Panc1 (cell line): ENCODE measurements at regions not wholly inside any gene's neighbourhood (a gene's known extent, or its start where the extent isn't known, plus 50 kb on each side); places are given as distances from the start of the nearest gene placed in this dataset.
"Not testable (repeated sequence)": the region's sequence is repeated elsewhere in the genome, so short reads cannot be mapped to it uniquely, and the experiment has no call there.

Experiments
- ATAC-seq: fragments of 200-7000 bp; cut with Tn5 transposase; 2 replicates; pipeline ENCODE4 v1.9.1; 2020; ENCODE audit warnings: mild to moderate bottlenecking, moderate library complexity
- BruUV-seq: library from RNA; stranded (reverse); fragments of 400-500 nt; replicated peaks from 2 replicates; lab custom pipeline; 2021; lab: Mats Ljungman, UMichigan
- CTCF ChIA-PET: fragments of 300-600 bp; sonication (Branson Sonifier 250); formaldehyde crosslinking; loops from one replicate; lab custom pipeline; 2022; ENCODE audit warnings: antibody characterized with exemption; lab: Charles Lee
- POLR2A ChIA-PET: fragments of 300-600 bp; sonication (Branson Sonifier 250); formaldehyde crosslinking; loops from one replicate; lab custom pipeline; 2022; ENCODE audit warnings: antibody characterized with exemption; lab: Charles Lee
- DNase-seq: peaks from one replicate; pipeline ENCODE4 v3.0.0-alpha.2; 2010; ENCODE audit warnings: low read depth, low spot score
- H3K27ac ChIP-seq: 2 replicates; pipeline ENCODE4 v1.5.1; 2011; ENCODE audit warnings: mild to moderate bottlenecking, low read length, inconsistent platforms
- H3K27me3 ChIP-seq: fragments of 200-500 bp; sonication (Bioruptor generic); 2 replicates; pipeline ENCODE4 v1.6.0; 2014; ENCODE audit warnings: low read length, inconsistent platforms; ENCODE audit not compliant: control insufficient read depth, insufficient read depth
- H3K36me3 ChIP-seq: fragments of 200-500 bp; sonication (Bioruptor generic); 2 replicates; pipeline ENCODE4 v1.5.1; 2014; ENCODE audit warnings: inconsistent platforms, mild to moderate bottlenecking, low read length, moderate library complexity; ENCODE audit not compliant: control insufficient read depth, insufficient read depth
- H3K4me1 ChIP-seq: 2 replicates; pipeline ENCODE4 v1.5.1; 2011; ENCODE audit warnings: inconsistent platforms, mild to moderate bottlenecking, low read length, moderate library complexity; ENCODE audit not compliant: control insufficient read depth, insufficient read depth
- H3K4me3 ChIP-seq, 2 experiments: 2 replicates each; pipeline ENCODE4 v1.5.1; 2011 to 2012; ENCODE audit warnings: low read depth in 2 of 2, low read length in 2 of 2, mild to moderate bottlenecking in 2 of 2, inconsistent platforms in 1 of 2, moderate library complexity in 1 of 2
- H3K9me3 ChIP-seq: fragments of 200-500 bp; sonication (Bioruptor generic); 2 replicates; pipeline ENCODE4 v1.5.1; 2014; ENCODE audit warnings: low read depth, mild to moderate bottlenecking, inconsistent platforms, low read length, moderate library complexity; ENCODE audit not compliant: control insufficient read depth, insufficient read depth
- CTCF ChIP-seq: fragments of 450-650 bp; IDR thresholded peaks from 2 replicates; pipeline ENCODE4 v1.5.1; 2017; ENCODE audit warnings: mild to moderate bottlenecking
- in situ Hi-C: cut with HindIII; loops from 2 replicates; pipeline ENCODE4 v1.10.0; 2016; ENCODE audit warnings: low sequenced_read_pairs, low pct_unique_long_range_greater_than_20kb
- intact Hi-C: fragments of 100-400 bp; cut with micrococcal nuclease; formaldehyde crosslinking; loops from one replicate; pipeline ENCODE4 v1.10.0; 2022; ENCODE audit not compliant: unreplicated experiment

GRCh38 chr21:6363591-6363990, 4157.8 kb upstream of the TPTE start:
- H3K27me3 ChIP-seq, H3K4me1 ChIP-seq, DNase-seq, H3K4me3 ChIP-seq, ATAC-seq, in situ Hi-C loops, H3K27ac ChIP-seq, CTCF ChIA-PET, BruUV-seq, H3K9me3 ChIP-seq, H3K36me3 ChIP-seq, POLR2A ChIA-PET, intact Hi-C loops: not testable (repeated sequence)

GRCh38 chr21:6368824-6369223, 4152.6 kb upstream of the TPTE start:
- H3K27ac ChIP-seq, H3K9me3 ChIP-seq, BruUV-seq, H3K36me3 ChIP-seq, ATAC-seq, H3K27me3 ChIP-seq, in situ Hi-C loops, intact Hi-C loops, DNase-seq, H3K4me1 ChIP-seq, POLR2A ChIA-PET, CTCF ChIA-PET: not testable (repeated sequence)
- H3K4me3 ChIP-seq, result peak overlapping the region in 1 of 2 experiments; percentile 37; a peak in 1 of 4 replicates

GRCh38 chr21:6373253-6373652, 4148.1 kb upstream of the TPTE start:
- CTCF ChIA-PET, result interaction anchor here (1.0 kb wide), 1 partner anchor 11 kb away, joined by 4 read pairs; no protein-coding TSS in a partner anchor
- H3K9me3 ChIP-seq, DNase-seq, H3K4me1 ChIP-seq, ATAC-seq, H3K36me3 ChIP-seq, intact Hi-C loops, POLR2A ChIA-PET, H3K27me3 ChIP-seq, H3K4me3 ChIP-seq, H3K27ac ChIP-seq, BruUV-seq, in situ Hi-C loops: not testable (repeated sequence)

- H3K4me1 ChIP-seq, H3K27me3 ChIP-seq, DNase-seq, H3K9me3 ChIP-seq, H3K36me3 ChIP-seq, intact Hi-C loops, H3K27ac ChIP-seq, BruUV-seq, ATAC-seq, in situ Hi-C loops, H3K4me3 ChIP-seq, POLR2A ChIA-PET: not testable (repeated sequence)
- CTCF ChIA-PET, result interaction anchor here (1.0 kb wide), 1 partner anchor 12 kb away, joined by 4 read pairs; no protein-coding TSS in a partner anchor
- peak; percentile 33; the same call in 1 of the 2 replicates for TF ChIP-seq CTCF
Observed at GRCh38 chr21:6374232-6374631, 4147.2 kb upstream of the TPTE start.

- BruUV-seq, in situ Hi-C loops, DNase-seq, H3K9me3 ChIP-seq, H3K27ac ChIP-seq, H3K4me3 ChIP-seq, ATAC-seq, CTCF ChIA-PET, POLR2A ChIA-PET, intact Hi-C loops, H3K4me1 ChIP-seq, H3K36me3 ChIP-seq, H3K27me3 ChIP-seq: not testable (repeated sequence)
Observed at GRCh38 chr21:6374926-6375325, 4146.5 kb upstream of the TPTE start.

- H3K4me1 ChIP-seq, ATAC-seq, CTCF ChIA-PET, DNase-seq, H3K36me3 ChIP-seq, H3K9me3 ChIP-seq, H3K4me3 ChIP-seq, POLR2A ChIA-PET, H3K27me3 ChIP-seq, BruUV-seq, in situ Hi-C loops, H3K27ac ChIP-seq, intact Hi-C loops: not testable (repeated sequence)
Observed at GRCh38 chr21:6375776-6376175, 4145.6 kb upstream of the TPTE start.

GRCh38 chr21:6376321-6377070, 4144.9 kb upstream of the TPTE start:
- H3K27ac ChIP-seq, ATAC-seq, in situ Hi-C loops, POLR2A ChIA-PET, H3K4me1 ChIP-seq, H3K4me3 ChIP-seq, H3K9me3 ChIP-seq, CTCF ChIA-PET, intact Hi-C loops, H3K36me3 ChIP-seq, DNase-seq, BruUV-seq, H3K27me3 ChIP-seq: not testable (repeated sequence)
